PC-3 (cell line): ENCODE measurements at regions not wholly inside any gene's neighbourhood (a gene's known extent, or its start where the extent isn't known, plus 50 kb on each side); places are given as distances from the start of the nearest gene placed in this dataset.

Experiments
- EZH2 ChIP-seq: fragments of 300-600 bp; sonication (generic); IDR thresholded peaks from one replicate; pipeline ENCODE4 v1.6.1; 2017; ENCODE audit warnings: antibody characterized with exemption, mild to moderate bottlenecking, low read length; ENCODE audit not compliant: unreplicated experiment
- EZH2phosphoT487 ChIP-seq: fragments of 300-600 bp; sonication (generic); IDR thresholded peaks from 2 replicates; pipeline ENCODE4 v1.6.1; 2018; ENCODE audit warnings: mild to moderate bottlenecking, antibody characterized with exemption, low read length, borderline replicate concordance
- TF ChIP-seq, protein P1 (sequence below): fragments of 300-600 bp; sonication (generic); conservative IDR thresholded peaks from 2 replicates; pipeline ENCODE4 v1.5.1; 2017; ENCODE audit warnings: antibody characterized with exemption, low read depth, mild to moderate bottlenecking, low read length

DNA sequence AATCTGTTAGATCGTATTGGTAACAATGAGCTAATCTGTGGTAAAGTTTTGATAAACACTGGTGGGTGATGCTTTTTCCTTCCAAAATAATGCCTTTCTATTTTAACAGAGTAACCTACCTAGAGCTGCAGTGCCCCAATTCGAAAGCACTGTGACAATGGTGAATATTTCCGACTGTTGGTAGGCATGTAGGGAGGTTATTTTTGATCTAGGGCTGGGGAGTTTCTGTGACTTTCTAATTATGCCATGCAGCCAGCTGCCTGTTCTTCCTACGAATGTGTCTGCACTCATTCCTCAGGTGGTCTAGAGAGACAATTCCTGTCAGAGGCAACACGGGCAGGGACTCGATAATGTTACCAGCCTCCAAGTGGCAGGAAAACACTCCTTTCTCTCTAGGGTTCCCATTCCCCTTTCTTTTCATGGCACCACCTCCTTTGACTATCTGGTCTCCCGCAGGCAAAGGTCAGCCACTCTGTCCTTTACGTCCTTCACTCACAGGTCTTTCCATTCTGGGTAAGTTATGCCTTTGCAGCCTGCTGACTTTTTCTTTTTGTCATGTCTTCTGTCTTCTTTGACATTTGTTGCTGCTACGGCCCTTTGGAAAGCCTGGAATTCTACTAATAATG lies 167.2 kb upstream of the MGAT5 start:
- TF ChIP-seq, protein P1, sequence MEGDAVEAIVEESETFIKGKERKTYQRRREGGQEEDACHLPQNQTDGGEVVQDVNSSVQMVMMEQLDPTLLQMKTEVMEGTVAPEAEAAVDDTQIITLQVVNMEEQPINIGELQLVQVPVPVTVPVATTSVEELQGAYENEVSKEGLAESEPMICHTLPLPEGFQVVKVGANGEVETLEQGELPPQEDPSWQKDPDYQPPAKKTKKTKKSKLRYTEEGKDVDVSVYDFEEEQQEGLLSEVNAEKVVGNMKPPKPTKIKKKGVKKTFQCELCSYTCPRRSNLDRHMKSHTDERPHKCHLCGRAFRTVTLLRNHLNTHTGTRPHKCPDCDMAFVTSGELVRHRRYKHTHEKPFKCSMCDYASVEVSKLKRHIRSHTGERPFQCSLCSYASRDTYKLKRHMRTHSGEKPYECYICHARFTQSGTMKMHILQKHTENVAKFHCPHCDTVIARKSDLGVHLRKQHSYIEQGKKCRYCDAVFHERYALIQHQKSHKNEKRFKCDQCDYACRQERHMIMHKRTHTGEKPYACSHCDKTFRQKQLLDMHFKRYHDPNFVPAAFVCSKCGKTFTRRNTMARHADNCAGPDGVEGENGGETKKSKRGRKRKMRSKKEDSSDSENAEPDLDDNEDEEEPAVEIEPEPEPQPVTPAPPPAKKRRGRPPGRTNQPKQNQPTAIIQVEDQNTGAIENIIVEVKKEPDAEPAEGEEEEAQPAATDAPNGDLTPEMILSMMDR: no peak
- no peak for TF ChIP-seq EZH2phosphoT487
- no peak for TF ChIP-seq EZH2
